H1 (cell line): ENCODE measurements at regions not wholly inside any gene's neighbourhood (a gene's known extent, or its start where the extent isn't known, plus 50 kb on each side); places are given as distances from the start of the nearest gene placed in this dataset.

Source experiments
- CTCF ChIA-PET: fragments of 300-600 bp; sonication (Branson Sonifier 250); formaldehyde crosslinking; loops from one replicate; lab custom pipeline; 2021; ENCODE audit not compliant: partially characterized antibody; lab: Charles Lee
- POLR2A ChIA-PET: fragments of 300-600 bp; sonication (Branson Sonifier 250); formaldehyde crosslinking; loops from one replicate; lab custom pipeline; 2021; ENCODE audit warnings: inconsistent platforms; ENCODE audit not compliant: partially characterized antibody; lab: Charles Lee
- DNase-seq, 2 experiments: peaks; one replicate each; pipeline versions ENCODE4 v3.0.0 to v3.0.0-alpha.2; 2010 to 2022; ENCODE audit warnings: low spot score in 2 of 2, low read depth in 1 of 2, mixed read lengths in 1 of 2
- FAIRE-seq: peaks from 2 replicates; lab custom pipeline; 2011; peaks lifted over from hg19 to GRCh38; lab: Jason Lieb, UNC
- H2AFZ ChIP-seq: 2 replicates; pipeline ENCODE4 v1.8.1; 2012; ENCODE audit warnings: low read length, inconsistent platforms
- H2AK5ac ChIP-seq: 2 replicates; pipeline ENCODE4 v1.6.1; 2013; ENCODE audit warnings: low read depth, low read length
- H2BK120ac ChIP-seq: replicated peaks from 2 replicates; pipeline ENCODE3; 2013; ENCODE audit warnings: low read depth, low read length, inconsistent platforms
- H2BK12ac ChIP-seq: 2 replicates; pipeline ENCODE4 v1.6.1; 2013; ENCODE audit warnings: low read depth, low read length
- H2BK15ac ChIP-seq: 2 replicates; pipeline ENCODE4 v1.6.1; 2013; ENCODE audit warnings: low read length
- H2BK20ac ChIP-seq: 2 replicates; pipeline ENCODE4 v1.6.1; 2013; ENCODE audit warnings: low read length
- H2BK5ac ChIP-seq: 2 replicates; pipeline ENCODE4 v1.6.1; 2013; ENCODE audit warnings: low read depth, low read length
- H3K14ac ChIP-seq: 2 replicates; pipeline ENCODE4 v1.6.1; 2013; ENCODE audit warnings: inconsistent platforms; ENCODE audit not compliant: insufficient read length
- H3K18ac ChIP-seq: 2 replicates; pipeline ENCODE4 v1.6.1; 2013; ENCODE audit warnings: low read length; ENCODE audit errors: extremely low read depth
- H3K23ac ChIP-seq: 2 replicates; pipeline ENCODE4 v1.6.1; 2013; ENCODE audit warnings: inconsistent platforms; ENCODE audit not compliant: insufficient read length
- H3K23me2 ChIP-seq: 2 replicates; pipeline ENCODE4 v1.6.1; 2013; ENCODE audit warnings: low read depth, low read length
- H3K27ac ChIP-seq: 2 replicates; pipeline ENCODE4 v1.6.1; 2011; ENCODE audit warnings: low read depth, low read length, inconsistent platforms
- H3K27me3 ChIP-seq, 4 experiments: replicated peaks in 1 of 4; 1 replicate in 1 of 4; 2 replicates in 3 of 4; pipeline versions ENCODE4 v1.6.1 to v1.8.1; 2011 to 2013; ENCODE audit warnings: low read length in 3 of 4, mild to moderate bottlenecking in 3 of 4, inconsistent platforms in 2 of 4, mixed read lengths in 2 of 4, moderate library complexity in 1 of 4; ENCODE audit not compliant: control insufficient read depth in 3 of 4, insufficient read depth in 3 of 4; ENCODE audit errors: extremely low read depth in 1 of 4
- H3K36me3 ChIP-seq, 4 experiments: 2 replicates each; pipeline versions ENCODE4 v1.6.1 to v1.8.1; 2011 to 2013; ENCODE audit warnings: mild to moderate bottlenecking in 4 of 4, low read length in 3 of 4, moderate library complexity in 2 of 4, control low read depth in 1 of 4, inconsistent platforms in 1 of 4; ENCODE audit not compliant: insufficient read depth in 4 of 4, control insufficient read depth in 2 of 4
- H3K4ac ChIP-seq: replicated peaks from 2 replicates; pipeline ENCODE3; 2013; ENCODE audit warnings: low read length, low read depth, mixed read lengths, inconsistent platforms; ENCODE audit not compliant: insufficient read length
- H3K4me1 ChIP-seq, 4 experiments: replicated peaks in 1 of 4; 1 replicate in 1 of 4; 2 replicates in 3 of 4; pipeline versions ENCODE4 v1.6.1 to v1.8.1; 2011 to 2013; ENCODE audit warnings: low read length in 3 of 4, inconsistent platforms in 2 of 4, mixed read lengths in 1 of 4; ENCODE audit not compliant: insufficient read depth in 4 of 4, control insufficient read depth in 3 of 4
- H3K4me2 ChIP-seq, 2 experiments: 2 replicates each; pipeline versions ENCODE4 v1.6.1 to v1.8.1; 2011 to 2013; ENCODE audit warnings: low read depth in 2 of 2, low read length in 2 of 2, control low read depth in 1 of 2, inconsistent platforms in 1 of 2, mild to moderate bottlenecking in 1 of 2; ENCODE audit not compliant: insufficient read depth in 1 of 2
- H3K4me3 ChIP-seq, 4 experiments: fragments of 200-600, 300-600 bp in 1 of 4; sonication (generic), shearing (Covaris generic), sonication (Bioruptor Twin) in 1 of 4; 2 replicates each; pipeline versions ENCODE4 v1.5.1 to v1.8.1; 2011 to 2016; ENCODE audit warnings: low read length in 4 of 4, low read depth in 3 of 4, control low read depth in 2 of 4, inconsistent platforms in 2 of 4, mild to moderate bottlenecking in 2 of 4, mixed read lengths in 1 of 4, moderate library complexity in 1 of 4; ENCODE audit not compliant: insufficient read depth in 2 of 4; ENCODE audit errors: extremely low read depth in 1 of 4
- H3K56ac ChIP-seq: replicated peaks from 2 replicates; pipeline ENCODE3; 2013; ENCODE audit warnings: low read depth, mild to moderate bottlenecking, mixed read lengths, low read length, inconsistent platforms; ENCODE audit not compliant: insufficient read length
- H3K79me1 ChIP-seq: 2 replicates; pipeline ENCODE4 v1.6.1; 2013; ENCODE audit warnings: low read depth, low read length, control low read depth
- H3K79me2 ChIP-seq, 2 experiments: 2 replicates each; pipeline versions ENCODE4 v1.6.1 to v1.8.1; 2012 to 2013; ENCODE audit warnings: low read length in 2 of 2, mild to moderate bottlenecking in 2 of 2, inconsistent platforms in 1 of 2; ENCODE audit not compliant: insufficient read depth in 2 of 2, control insufficient read depth in 1 of 2
- H3K9ac ChIP-seq, 4 experiments: replicated peaks in 1 of 4; 1 replicate in 1 of 4; 2 replicates in 3 of 4; pipeline versions ENCODE4 v1.6.1 to v1.8.1; 2011 to 2013; ENCODE audit warnings: low read depth in 3 of 4, low read length in 3 of 4, control low read depth in 2 of 4, mild to moderate bottlenecking in 2 of 4, moderate library complexity in 2 of 4, inconsistent platforms in 1 of 4; ENCODE audit errors: extremely low read depth in 1 of 4
- H3K9me3 ChIP-seq, 2 experiments: 2 replicates each; pipeline versions ENCODE4 v1.6.1 to v1.8.1; 2012 to 2013; ENCODE audit warnings: mild to moderate bottlenecking in 2 of 2, moderate library complexity in 2 of 2, control low read depth in 1 of 2, inconsistent platforms in 1 of 2, low read depth in 1 of 2, low read length in 1 of 2, mixed read lengths in 1 of 2; ENCODE audit not compliant: insufficient read depth in 2 of 2
- H4K20me1 ChIP-seq, 2 experiments: replicated peaks in 1 of 2; 2 replicates each; pipeline versions ENCODE3 to v1.8.1; 2011 to 2013; ENCODE audit warnings: inconsistent platforms in 2 of 2, low read length in 2 of 2, mild to moderate bottlenecking in 1 of 2; ENCODE audit not compliant: insufficient read depth in 2 of 2, control insufficient read depth in 1 of 2
- H4K5ac ChIP-seq: 2 replicates; pipeline ENCODE4 v1.6.1; 2013; ENCODE audit warnings: low read length, low read depth, mixed read lengths, inconsistent platforms; ENCODE audit not compliant: insufficient read length
- H4K8ac ChIP-seq: 2 replicates; pipeline ENCODE4 v1.8.0; 2013; ENCODE audit warnings: mild to moderate bottlenecking, moderate library complexity, low read length, inconsistent platforms; ENCODE audit not compliant: insufficient read depth; ENCODE audit errors: extremely low read depth
- H4K91ac ChIP-seq: replicated peaks from 2 replicates; pipeline ENCODE3; 2013; ENCODE audit warnings: low read length, mixed read lengths, inconsistent platforms; ENCODE audit not compliant: insufficient read length
- BACH1 ChIP-seq: IDR thresholded peaks from 2 replicates; pipeline ENCODE4 v1.6.1; 2012; ENCODE audit warnings: low read length, improper control_type of control experiment
- HDAC2 ChIP-seq, 2 experiments: fragments of 300-600 bp in 1 of 2; sonication (generic) in 1 of 2; IDR thresholded peaks; 2 replicates each; pipeline ENCODE4 v1.6.1; 2011 to 2012; ENCODE audit warnings: low read depth in 2 of 2, low read length in 2 of 2, mild to moderate bottlenecking in 2 of 2, moderate library complexity in 2 of 2, borderline replicate concordance in 1 of 2, inconsistent platforms in 1 of 2
- KDM4A ChIP-seq: IDR thresholded peaks from one replicate; pipeline ENCODE4 v1.7.1; 2012; ENCODE audit warnings: low read depth, mild to moderate bottlenecking, moderate library complexity, low read length, inconsistent platforms; ENCODE audit not compliant: severe bottlenecking
- NRF1 ChIP-seq: IDR thresholded peaks from 2 replicates; pipeline ENCODE4 v1.6.1; 2011; ENCODE audit warnings: mild to moderate bottlenecking, low read depth, low read length, improper control_type of control experiment
- PHF8 ChIP-seq: fragments of 200-600 bp; sonication (generic); conservative IDR thresholded peaks from 2 replicates; pipeline ENCODE4 v1.7.1; 2012; ENCODE audit warnings: low read depth, mild to moderate bottlenecking, inconsistent platforms, low read length, moderate library complexity
- POLR2A ChIP-seq, 2 experiments: IDR thresholded peaks; 1 replicate in 1 of 2; 2 replicates in 1 of 2; pipeline ENCODE4 v1.6.1; 2011; ENCODE audit warnings: low read depth in 2 of 2, low read length in 2 of 2, mild to moderate bottlenecking in 2 of 2; ENCODE audit errors: control extremely low read depth in 1 of 2
- RAD21 ChIP-seq, 2 experiments: IDR thresholded peaks in 1 of 2; conservative IDR thresholded peaks in 1 of 2; 2 replicates each; pipeline ENCODE4 v1.6.1; 2011; ENCODE audit warnings: low read depth in 2 of 2, low read length in 2 of 2, improper control_type of control experiment in 1 of 2, inconsistent platforms in 1 of 2, mild to moderate bottlenecking in 1 of 2, moderate library complexity in 1 of 2
- RNF2 ChIP-seq: fragments of 200-900, 300-1000 bp; sonication (generic); IDR thresholded peaks from 2 replicates; pipeline ENCODE4 v1.7.1; 2016; ENCODE audit warnings: borderline replicate concordance, low read depth, mild to moderate bottlenecking, antibody characterized with exemption, low read length; ENCODE audit not compliant: poor library complexity, severe bottlenecking; ENCODE audit errors: missing control alignments
- SIX5 ChIP-seq: IDR thresholded peaks from 2 replicates; pipeline ENCODE4 v1.6.1; 2011; ENCODE audit warnings: mild to moderate bottlenecking, low read depth, low read length
- SP4 ChIP-seq: IDR thresholded peaks from 2 replicates; pipeline ENCODE4 v1.6.1; 2012; ENCODE audit warnings: low read length, inconsistent platforms
- TCF12 ChIP-seq: IDR thresholded peaks from 2 replicates; pipeline ENCODE4 v1.6.1; 2011; ENCODE audit warnings: low read depth, mild to moderate bottlenecking, low read length
- ZNF274 ChIP-seq: IDR thresholded peaks from 2 replicates; pipeline ENCODE4 v1.7.0; 2012; ENCODE audit warnings: low read length, borderline replicate concordance; ENCODE audit errors: extremely low read depth
- WGBS, 2 experiments: shearing (Covaris generic) in 1 of 2; methylation state at CpG; one replicate each; pipeline versions ENCODE4 v1.1.6 to v1.1.7; 2013 to 2015; ENCODE audit warnings: low lambda C conversion rate in 2 of 2, mixed read lengths in 2 of 2, inconsistent platforms in 1 of 2, low coverage in 1 of 2, missing lambda C conversion rate in 1 of 2; ENCODE audit not compliant: insufficient replicate concordance in 2 of 2, insufficient coverage in 1 of 2, insufficient read length in 1 of 2; ENCODE audit errors: extremely low coverage in 1 of 2, missing lambda C conversion rate in 1 of 2; 5-methylcytosine and 5-hydroxymethylcytosine counted together
- TF ChIP-seq, protein P1 (sequence below): IDR thresholded peaks from 2 replicates; pipeline ENCODE4 v1.6.1; 2012; ENCODE audit warnings: low read length, inconsistent platforms

DNA sequence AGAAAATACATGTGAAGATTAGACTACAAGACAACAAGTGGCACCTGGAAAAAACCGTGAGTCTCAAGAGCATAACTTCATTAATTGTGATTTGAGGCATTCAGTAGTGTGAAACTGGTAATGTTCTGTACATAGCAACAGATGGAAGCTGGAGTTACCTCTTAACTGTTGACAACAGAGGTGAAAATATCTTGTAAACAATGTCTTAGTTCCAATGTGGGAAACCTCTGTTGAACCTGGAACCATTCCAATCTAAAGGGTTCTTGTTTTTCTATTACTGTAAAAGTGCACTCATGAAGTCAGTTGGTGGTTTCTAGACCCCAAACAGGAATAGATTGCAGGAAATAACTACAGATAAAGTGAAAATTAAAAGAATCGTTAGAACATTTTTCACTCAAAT is 728.4 kb downstream of the SLITRK1 start:
- Histone ChIP-seq H3K9ac (no peak overlapping the region), H4K5ac (no peak overlapping the region)
- FAIRE-seq: no peak
- TF ChIP-seq SIX5 (no peak), SP4 (no peak), POLR2A (IDR thresholded peaks at IDR 0.05; ENCODE audit: control extremely low read depth in 1 of 2, low read depth in 2 of 2, low read length in 2 of 2) (no peak), RNF2 (no peak), KDM4A (no peak), BACH1 (no peak), HDAC2 (IDR thresholded peaks at IDR 0.05; ENCODE audit: borderline replicate concordance in 1 of 2, low read depth in 2 of 2, low read length in 2 of 2) (no peak), NRF1 (no peak), RAD21 (IDR thresholded peaks at IDR 0.05 in 1 of 2, conservative IDR thresholded peaks at IDR 0.05 in 1 of 2; ENCODE audit: low read depth in 2 of 2, low read length in 2 of 2) (no peak), TCF12 (no peak), PHF8 (no peak), ZNF274 (no peak)
- TF ChIP-seq, protein P1, sequence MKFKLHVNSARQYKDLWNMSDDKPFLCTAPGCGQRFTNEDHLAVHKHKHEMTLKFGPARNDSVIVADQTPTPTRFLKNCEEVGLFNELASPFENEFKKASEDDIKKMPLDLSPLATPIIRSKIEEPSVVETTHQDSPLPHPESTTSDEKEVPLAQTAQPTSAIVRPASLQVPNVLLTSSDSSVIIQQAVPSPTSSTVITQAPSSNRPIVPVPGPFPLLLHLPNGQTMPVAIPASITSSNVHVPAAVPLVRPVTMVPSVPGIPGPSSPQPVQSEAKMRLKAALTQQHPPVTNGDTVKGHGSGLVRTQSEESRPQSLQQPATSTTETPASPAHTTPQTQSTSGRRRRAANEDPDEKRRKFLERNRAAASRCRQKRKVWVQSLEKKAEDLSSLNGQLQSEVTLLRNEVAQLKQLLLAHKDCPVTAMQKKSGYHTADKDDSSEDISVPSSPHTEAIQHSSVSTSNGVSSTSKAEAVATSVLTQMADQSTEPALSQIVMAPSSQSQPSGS: no peak

More for the DNA sequence above, 728.4 kb downstream of the SLITRK1 start:
- H3K56ac ChIP-seq: no peak overlapping the region
- no peaks in the 10 kb centered on the region for H3K23me2 ChIP-seq
- H3K14ac ChIP-seq: no peak overlapping the region
- H3K79me2 ChIP-seq: no peaks in the 10 kb centered on the region
- H4K20me1 ChIP-seq: no peaks in the 10 kb centered on the region
- H3K27ac ChIP-seq: no peak overlapping the region
- no peaks in the 10 kb centered on the region for H3K79me1 ChIP-seq
- H2BK20ac ChIP-seq: no peak overlapping the region
- H3K4me1 ChIP-seq: no peaks in the 10 kb centered on the region
- 93% methylated on average over 2 of the region's 2 CpGs; no CpG with 5 or more reads in 1 of the 2 experiments for WGBS, 2 experiments
- no peak overlapping the region for H4K8ac ChIP-seq
- no peak overlapping the region; the same call in 1 of the 2 replicates for H2AFZ ChIP-seq
- no peak overlapping the region for H3K4ac ChIP-seq
- H4K91ac ChIP-seq: no peak overlapping the region
- H3K4me3 ChIP-seq: no peak overlapping the region
- H2AK5ac ChIP-seq: no peak overlapping the region
- no peaks in the 10 kb centered on the region for H3K36me3 ChIP-seq
- no peak overlapping the region for H2BK12ac ChIP-seq
- H3K4me2 ChIP-seq: no peak overlapping the region
- no peak overlapping the region for H3K23ac ChIP-seq
- no peaks in the 10 kb centered on the region for H3K27me3 ChIP-seq
- no peak overlapping the region for H3K18ac ChIP-seq
- ChIA-PET CTCF (no interaction called here), POLR2A (no interaction called here)
- no peak overlapping the region for H2BK5ac ChIP-seq
- H3K9me3 ChIP-seq: no peaks in the 10 kb centered on the region
- no peak overlapping the region for H2BK120ac ChIP-seq
- H2BK15ac ChIP-seq: no peak overlapping the region
- no peak for DNase-seq
